ENCODE measurements at regions not wholly inside any gene's neighbourhood (a gene's known extent, or its start where the extent isn't known, plus 50 kb on each side); places are given as distances from the start of the nearest gene placed in this dataset.

GRCh38 chr22:46071451-46072109 lies 78.7 kb upstream of the PPARA start:
- Histone ChIP-seq H3K27ac (peak overlapping the region; percentile 97 to 100 (median 99)), H3K4me3 (peak overlapping the region; percentile 59 to 91 (median 80)), H3K4me1 (peaks cover 28 to 70% (median 47%) of the 10 kb centered on the region in 4 donors), H3K27me3 (no peaks in the 10 kb centered on the region), H3K9me3 (no peaks in the 10 kb centered on the region), H3K36me3 (peaks cover 0 to 12% (median 0%) of the 10 kb centered on the region in 4 donors)
- peak; percentile 91 to 96 for DNase-seq
- intact Hi-C loops (cut with DNase I; ENCODE audit: low total_unique reads) = loop anchor here (10.0 kb wide), 1 partner anchor 57 kb away; no protein-coding TSS in a partner anchor
- WGBS, 5 donors = 0 to 2% (median 0%) methylated on average over 13 to 93 of the region's 109 CpGs
- TF ChIP-seq, protein P1, sequence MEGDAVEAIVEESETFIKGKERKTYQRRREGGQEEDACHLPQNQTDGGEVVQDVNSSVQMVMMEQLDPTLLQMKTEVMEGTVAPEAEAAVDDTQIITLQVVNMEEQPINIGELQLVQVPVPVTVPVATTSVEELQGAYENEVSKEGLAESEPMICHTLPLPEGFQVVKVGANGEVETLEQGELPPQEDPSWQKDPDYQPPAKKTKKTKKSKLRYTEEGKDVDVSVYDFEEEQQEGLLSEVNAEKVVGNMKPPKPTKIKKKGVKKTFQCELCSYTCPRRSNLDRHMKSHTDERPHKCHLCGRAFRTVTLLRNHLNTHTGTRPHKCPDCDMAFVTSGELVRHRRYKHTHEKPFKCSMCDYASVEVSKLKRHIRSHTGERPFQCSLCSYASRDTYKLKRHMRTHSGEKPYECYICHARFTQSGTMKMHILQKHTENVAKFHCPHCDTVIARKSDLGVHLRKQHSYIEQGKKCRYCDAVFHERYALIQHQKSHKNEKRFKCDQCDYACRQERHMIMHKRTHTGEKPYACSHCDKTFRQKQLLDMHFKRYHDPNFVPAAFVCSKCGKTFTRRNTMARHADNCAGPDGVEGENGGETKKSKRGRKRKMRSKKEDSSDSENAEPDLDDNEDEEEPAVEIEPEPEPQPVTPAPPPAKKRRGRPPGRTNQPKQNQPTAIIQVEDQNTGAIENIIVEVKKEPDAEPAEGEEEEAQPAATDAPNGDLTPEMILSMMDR (IDR thresholded peaks at IDR 0.05) = no peak
- no peak for TF ChIP-seq EP300 (IDR thresholded peaks at IDR 0.05)
- no peak for TF ChIP-seq POLR2A (IDR thresholded peaks at IDR 0.05)
- TF ChIP-seq POLR2AphosphoS5 (IDR thresholded peaks at IDR 0.05) = peak; percentile 69 to 86 (median 84)

- Histone ChIP-seq H3K27me3 (no peaks in the 10 kb centered on the region), H3K27ac (peak overlapping the region; percentile 97 to 100 (median 99)), H3K9me3 (no peaks in the 10 kb centered on the region), H3K36me3 (peaks cover 0 to 12% (median 0%) of the 10 kb centered on the region in 4 donors), H3K4me1 (peaks cover 25 to 70% (median 50%) of the 10 kb centered on the region in 4 donors), H3K4me3 (peak overlapping the region; percentile 59 to 91 (median 80))
- intact Hi-C loops (cut with DNase I; ENCODE audit: low total_unique reads) = loop anchor here (10.0 kb wide), 1 partner anchor 57 kb away; no protein-coding TSS in a partner anchor
- DNase-seq = peak; percentile 82 to 86
- TF ChIP-seq, protein P1 (IDR thresholded peaks at IDR 0.05) = no peak
- peak in 2 of 3 donors; percentile 52 to 72 for TF ChIP-seq POLR2AphosphoS5 (IDR thresholded peaks at IDR 0.05)
- TF ChIP-seq EP300 (IDR thresholded peaks at IDR 0.05) = no peak
- no peak for TF ChIP-seq POLR2A (IDR thresholded peaks at IDR 0.05)
- WGBS, 5 donors = 1 to 3% (median 1%) methylated on average over 18 to 81 of the region's 81 CpGs
Measured at GRCh38 chr22:46072110-46072881, 78.0 kb upstream of the PPARA start.

DNA sequence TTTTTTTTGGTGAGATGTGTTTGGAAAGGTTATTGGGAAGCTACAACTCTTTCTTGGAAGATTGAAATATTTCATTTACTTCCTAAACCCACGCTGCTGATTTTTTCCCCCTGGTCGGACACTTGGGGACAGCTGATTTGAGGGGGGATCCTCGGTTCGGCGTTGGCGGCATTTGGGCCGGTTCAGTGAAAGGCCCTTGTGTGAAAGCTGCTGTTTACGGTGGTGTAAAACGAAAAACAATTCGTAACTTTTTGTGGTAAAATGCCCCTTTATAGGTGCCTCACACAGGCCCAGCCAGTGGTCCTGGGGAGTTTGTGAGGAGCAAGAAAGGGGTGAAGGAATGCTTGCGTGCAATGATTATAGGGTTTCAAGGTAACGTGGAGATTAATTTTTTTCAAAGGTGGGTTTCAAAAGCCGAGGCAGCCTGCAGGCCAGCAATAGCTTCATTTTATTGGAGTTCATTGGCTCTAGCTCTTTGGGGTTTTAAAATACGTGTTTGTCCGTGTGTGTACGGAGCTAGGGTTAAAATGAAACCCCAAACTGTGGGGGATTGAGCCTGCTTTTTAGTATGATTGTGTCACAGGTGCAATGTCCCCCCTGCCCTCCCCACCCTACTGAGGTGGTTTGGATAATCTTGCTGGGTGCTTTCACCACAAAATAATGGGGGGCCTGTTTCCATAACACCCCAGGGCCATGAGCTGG lies 77.2 kb upstream of the PPARA start:
- Histone ChIP-seq H3K36me3 (peaks cover 0 to 12% (median 0%) of the 10 kb centered on the region in 4 donors), H3K27me3 (no peaks in the 10 kb centered on the region), H3K4me3 (peak overlapping the region; percentile 59 to 91 (median 80)), H3K4me1 (peaks cover 29 to 70% (median 51%) of the 10 kb centered on the region in 4 donors), H3K27ac (peak overlapping the region; percentile 82 to 100 (median 99)), H3K9me3 (no peaks in the 10 kb centered on the region)
- intact Hi-C loops (cut with DNase I; ENCODE audit: low total_unique reads) = loop anchor here (10.0 kb wide), 1 partner anchor 58 kb away; no protein-coding TSS in a partner anchor
- TF ChIP-seq POLR2AphosphoS5 (IDR thresholded peaks at IDR 0.05) (no peak), POLR2A (IDR thresholded peaks at IDR 0.05) (no peak), EP300 (IDR thresholded peaks at IDR 0.05) (no peak)
- TF ChIP-seq, protein P1 (IDR thresholded peaks at IDR 0.05) = no peak
- WGBS, 5 donors = 6 to 18% (median 14%) methylated on average over 16 of the region's 16 CpGs
- DNase-seq = peak in 1 of 2 donors; percentile 22

Measured in stomach (tissue), 8 donors.